HepG2 (cell line): ENCODE measurements at regions not wholly inside any gene's neighbourhood (a gene's known extent, or its start where the extent isn't known, plus 50 kb on each side); places are given as distances from the start of the nearest gene placed in this dataset.

Source experiments
- ATAC-seq: fragments of 200-7000 bp; cut with Tn5 transposase; 3 replicates; pipeline ENCODE4 v1.9.1; 2020; ENCODE audit warnings: mild to moderate bottlenecking, moderate library complexity
- BruUV-seq: library from RNA; stranded (reverse); fragments of 400-500 nt; replicated peaks from 2 replicates; lab custom pipeline; 2021; lab: Mats Ljungman, UMichigan
- CTCF ChIA-PET: fragments of 300-600 bp; formaldehyde crosslinking; extraction: SDS; loops from one replicate; lab custom pipeline; 2021; ENCODE audit warnings: low total read pairs, inconsistent platforms, low intra/inter-chr PET ratio; lab: Yijun Ruan, JAX
- POLR2A ChIA-PET: fragments of 350-600 bp; sonication (Branson Sonifier 250); formaldehyde crosslinking; loops from one replicate; lab custom pipeline; 2020; ENCODE audit warnings: antibody characterized with exemption, inconsistent platforms; lab: Yijun Ruan, JAX
- DNase-seq: peaks from one replicate; pipeline ENCODE4 v3.0.0-alpha.2; 2015; ENCODE audit warnings: low spot score
- FAIRE-seq: peaks from 3 replicates; lab custom pipeline; 2011; peaks lifted over from hg19 to GRCh38; lab: Jason Lieb, UNC
- H2AFZ ChIP-seq: one replicate; pipeline ENCODE4 v1.6.1; 2011; ENCODE audit warnings: low read length, inconsistent platforms
- H3K27ac ChIP-seq: fragments of 300-600 bp; 3 replicates; pipeline ENCODE4 v1.8.0; 2011; ENCODE audit warnings: mixed run types, mild to moderate bottlenecking, mixed read lengths, low read length, inconsistent platforms; ENCODE audit not compliant: insufficient read depth; ENCODE audit errors: extremely low read length
- H3K27me3 ChIP-seq, 2 experiments: fragments of 200-600 bp in 1 of 2; 2 replicates in 1 of 2; 3 replicates in 1 of 2; pipeline versions ENCODE4 v1.6.0 to v1.8.0; 2011; ENCODE audit warnings: low read length in 2 of 2, mild to moderate bottlenecking in 2 of 2, moderate library complexity in 2 of 2, inconsistent platforms in 1 of 2; ENCODE audit not compliant: insufficient read depth in 2 of 2, control insufficient read depth in 1 of 2
- H3K36me3 ChIP-seq, 2 experiments: fragments of 200-600 bp in 1 of 2; replicated peaks in 1 of 2; 2 replicates in 1 of 2; 3 replicates in 1 of 2; pipeline versions ENCODE4 v1.5.1 to v1.8.0; 2011; ENCODE audit warnings: low read length in 2 of 2, inconsistent platforms in 1 of 2; ENCODE audit not compliant: insufficient read depth in 2 of 2, control insufficient read depth in 1 of 2
- H3K4me1 ChIP-seq: 2 replicates; pipeline ENCODE4 v1.5.1; 2012; ENCODE audit warnings: low read length, inconsistent platforms; ENCODE audit not compliant: insufficient read depth
- H3K4me2 ChIP-seq: 2 replicates; pipeline ENCODE4 v1.6.0; 2011; ENCODE audit warnings: low read depth, low read length, inconsistent platforms
- H3K4me3 ChIP-seq, 3 experiments: fragments of 200-600 bp in 1 of 3; sonication (generic), shearing (Covaris generic) in 1 of 3; replicated peaks in 1 of 3; 2 replicates each; pipeline ENCODE4 v1.5.1; 2011 to 2016; ENCODE audit warnings: low read length in 3 of 3, inconsistent platforms in 2 of 3, low read depth in 2 of 3, mild to moderate bottlenecking in 2 of 3, control low read depth in 1 of 3, mixed read lengths in 1 of 3; ENCODE audit not compliant: insufficient read depth in 1 of 3
- H3K79me2 ChIP-seq: one replicate; pipeline ENCODE4 v1.6.1; 2011; ENCODE audit warnings: low read length, inconsistent platforms; ENCODE audit not compliant: insufficient read depth
- H3K9ac ChIP-seq: 2 replicates; pipeline ENCODE4 v1.6.0; 2011; ENCODE audit warnings: mild to moderate bottlenecking, low read depth, low read length, inconsistent platforms; ENCODE audit not compliant: insufficient read depth
- H3K9me3 ChIP-seq: 2 replicates; pipeline ENCODE4 v1.5.1; 2012; ENCODE audit warnings: mild to moderate bottlenecking, low read length
- H4K20me1 ChIP-seq: 2 replicates; pipeline ENCODE4 v1.6.0; 2011; ENCODE audit warnings: inconsistent platforms, mild to moderate bottlenecking, low read length, moderate library complexity; ENCODE audit not compliant: insufficient read depth
- AGO2 ChIP-seq: fragments of 200-400 bp; formaldehyde crosslinking; optimal IDR thresholded peaks from 2 replicates; pipeline ENCODE3; 2017; ENCODE audit warnings: mild to moderate bottlenecking, low read depth, low read length, moderate library complexity
- ATF1 ChIP-seq: IDR thresholded peaks from 2 replicates; pipeline ENCODE4 v1.6.1; 2016; ENCODE audit warnings: mild to moderate bottlenecking, control low read depth
- BHLHE40 ChIP-seq: IDR thresholded peaks from 2 replicates; pipeline ENCODE4 v1.6.1; 2011; ENCODE audit warnings: low read length, improper control_type of control experiment
- EP300 ChIP-seq, 3 experiments: sonication (generic) in 1 of 3; formaldehyde crosslinking in 1 of 3; IDR thresholded peaks; 2 replicates each; pipeline versions ENCODE4 v1.5.1 to v1.6.1; 2011 to 2020; ENCODE audit warnings: low read depth in 2 of 3, low read length in 2 of 3, borderline replicate concordance in 1 of 3, improper control_type of control experiment in 1 of 3, mild to moderate bottlenecking in 1 of 3, missing genetic modification reagents in 1 of 3, moderate library complexity in 1 of 3
- GATAD2A ChIP-seq: IDR thresholded peaks from 2 replicates; pipeline ENCODE4 v1.6.1; 2016
- GLI4 ChIP-seq: sonication (generic); formaldehyde crosslinking; IDR thresholded peaks from 2 replicates; pipeline ENCODE4 v1.5.1; 2020; ENCODE audit warnings: missing genetic modification reagents, mild to moderate bottlenecking, moderate library complexity, borderline replicate concordance
- KDM5B ChIP-seq: sonication (generic); formaldehyde crosslinking; IDR thresholded peaks from 2 replicates; pipeline ENCODE4 v1.4.0; 2020; ENCODE audit warnings: missing genetic modification reagents, mild to moderate bottlenecking, borderline replicate concordance
- KLF13 ChIP-seq: sonication (generic); formaldehyde crosslinking; IDR thresholded peaks from 2 replicates; pipeline ENCODE4 v1.4.0; 2020; ENCODE audit warnings: mild to moderate bottlenecking, missing genetic modification reagents
- NFATC3 ChIP-seq: sonication (generic); formaldehyde crosslinking; IDR thresholded peaks from 2 replicates; pipeline ENCODE4 v1.5.1; 2020; ENCODE audit warnings: mild to moderate bottlenecking, missing genetic modification reagents
- PHF8 ChIP-seq: sonication (generic); formaldehyde crosslinking; IDR thresholded peaks from 2 replicates; pipeline ENCODE4 v1.5.0; 2020; ENCODE audit warnings: missing genetic modification reagents
- SIN3B ChIP-seq: fragments of 150-350 bp; IDR thresholded peaks from 2 replicates; pipeline ENCODE4 v1.6.1; 2014; ENCODE audit warnings: low read length
- TBX2 ChIP-seq: sonication (generic); formaldehyde crosslinking; IDR thresholded peaks from 2 replicates; pipeline ENCODE4 v1.5.0; 2020; ENCODE audit warnings: missing genetic modification reagents, mild to moderate bottlenecking, borderline replicate concordance
- ZNF768 ChIP-seq: sonication (generic); formaldehyde crosslinking; IDR thresholded peaks from 2 replicates; pipeline ENCODE4 v1.4.0; 2020; ENCODE audit warnings: missing genetic modification reagents
- WGBS: methylation state at CpG from one replicate; pipeline ENCODE4 v1.1.6; 2017; ENCODE audit warnings: low lambda C conversion rate; 5-methylcytosine and 5-hydroxymethylcytosine counted together
- in situ Hi-C: cut with HindIII; loops from 2 replicates; pipeline ENCODE4 v1.10.0; 2017; ENCODE audit warnings: low pct_unique_long_range_greater_than_20kb; ENCODE audit not compliant: extremely low pct_ligation_motif_present
- intact Hi-C: fragments of 100-400 bp; cut with micrococcal nuclease; formaldehyde crosslinking; loops from one replicate; pipeline ENCODE4 v1.10.0; 2022; ENCODE audit not compliant: unreplicated experiment
- TF ChIP-seq, protein P1 (sequence below): sonication (generic); formaldehyde crosslinking; IDR thresholded peaks from 2 replicates; pipeline ENCODE4 v1.5.1; 2020; ENCODE audit warnings: mild to moderate bottlenecking, missing genetic modification reagents, borderline replicate concordance
- TF ChIP-seq, protein P2 (sequence below): sonication (generic); formaldehyde crosslinking; IDR thresholded peaks from 2 replicates; pipeline ENCODE4 v1.8.0; 2022; ENCODE audit warnings: low read depth, missing genetic modification reagents

DNA sequence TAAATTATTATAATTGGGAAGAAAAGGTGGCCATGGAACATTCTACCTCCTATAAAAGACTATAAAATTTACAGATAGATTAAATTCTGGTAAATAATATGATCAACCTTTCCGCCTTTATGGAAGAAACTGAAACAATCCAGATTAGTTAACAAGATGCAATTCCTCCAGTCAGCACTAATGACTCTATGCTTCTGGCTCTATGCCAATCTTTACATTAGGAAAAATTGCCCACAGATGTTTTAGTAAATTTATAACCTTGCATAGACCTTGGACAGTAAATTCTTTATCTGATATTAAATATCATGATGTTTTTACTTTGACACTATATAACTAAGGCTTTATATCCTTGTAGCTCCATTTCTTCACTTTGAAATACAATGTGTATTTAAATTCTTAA, 2302.5 kb downstream of the ARAP2 start:
- Histone ChIP-seq H3K79me2 (no peaks in the 10 kb centered on the region), H3K9ac (no peak overlapping the region), H3K4me3 (no peak overlapping the region), H3K27ac (no peak overlapping the region), H2AFZ (no peak overlapping the region), H3K36me3 (no peaks in the 10 kb centered on the region), H3K4me2 (no peak overlapping the region), H4K20me1 (no peaks in the 10 kb centered on the region), H3K4me1 (no peaks in the 10 kb centered on the region), H3K9me3 (peaks cover 52% of the 10 kb centered on the region), H3K27me3 (no peaks in the 10 kb centered on the region)
- intact Hi-C loops = no loop called here
- CTCF ChIA-PET = no interaction called here
- POLR2A ChIA-PET = no interaction called here
- in situ Hi-C loops = no loop called here
- WGBS = 41% methylated on average over 1 of the region's 1 CpG
- TF ChIP-seq ZNF768 (CRISPR knock-in tag) (no peak), EP300 (IDR thresholded peaks at IDR 0.05; ENCODE audit: low read depth in 2 of 2, low read length in 2 of 2) (no peak), EP300 (CRISPR knock-in tag; IDR thresholded peaks at IDR 0.05; ENCODE audit: borderline replicate concordance) (no peak), BHLHE40 (no peak), SIN3B (no peak), NFATC3 (CRISPR knock-in tag) (no peak), ATF1 (CRISPR knock-in tag) (no peak), AGO2 (no peak), PHF8 (CRISPR knock-in tag) (no peak), GLI4 (CRISPR knock-in tag) (no peak), TBX2 (no peak), KDM5B (CRISPR knock-in tag) (no peak), GATAD2A (no peak), KLF13 (no peak)
- TF ChIP-seq, protein P1, sequence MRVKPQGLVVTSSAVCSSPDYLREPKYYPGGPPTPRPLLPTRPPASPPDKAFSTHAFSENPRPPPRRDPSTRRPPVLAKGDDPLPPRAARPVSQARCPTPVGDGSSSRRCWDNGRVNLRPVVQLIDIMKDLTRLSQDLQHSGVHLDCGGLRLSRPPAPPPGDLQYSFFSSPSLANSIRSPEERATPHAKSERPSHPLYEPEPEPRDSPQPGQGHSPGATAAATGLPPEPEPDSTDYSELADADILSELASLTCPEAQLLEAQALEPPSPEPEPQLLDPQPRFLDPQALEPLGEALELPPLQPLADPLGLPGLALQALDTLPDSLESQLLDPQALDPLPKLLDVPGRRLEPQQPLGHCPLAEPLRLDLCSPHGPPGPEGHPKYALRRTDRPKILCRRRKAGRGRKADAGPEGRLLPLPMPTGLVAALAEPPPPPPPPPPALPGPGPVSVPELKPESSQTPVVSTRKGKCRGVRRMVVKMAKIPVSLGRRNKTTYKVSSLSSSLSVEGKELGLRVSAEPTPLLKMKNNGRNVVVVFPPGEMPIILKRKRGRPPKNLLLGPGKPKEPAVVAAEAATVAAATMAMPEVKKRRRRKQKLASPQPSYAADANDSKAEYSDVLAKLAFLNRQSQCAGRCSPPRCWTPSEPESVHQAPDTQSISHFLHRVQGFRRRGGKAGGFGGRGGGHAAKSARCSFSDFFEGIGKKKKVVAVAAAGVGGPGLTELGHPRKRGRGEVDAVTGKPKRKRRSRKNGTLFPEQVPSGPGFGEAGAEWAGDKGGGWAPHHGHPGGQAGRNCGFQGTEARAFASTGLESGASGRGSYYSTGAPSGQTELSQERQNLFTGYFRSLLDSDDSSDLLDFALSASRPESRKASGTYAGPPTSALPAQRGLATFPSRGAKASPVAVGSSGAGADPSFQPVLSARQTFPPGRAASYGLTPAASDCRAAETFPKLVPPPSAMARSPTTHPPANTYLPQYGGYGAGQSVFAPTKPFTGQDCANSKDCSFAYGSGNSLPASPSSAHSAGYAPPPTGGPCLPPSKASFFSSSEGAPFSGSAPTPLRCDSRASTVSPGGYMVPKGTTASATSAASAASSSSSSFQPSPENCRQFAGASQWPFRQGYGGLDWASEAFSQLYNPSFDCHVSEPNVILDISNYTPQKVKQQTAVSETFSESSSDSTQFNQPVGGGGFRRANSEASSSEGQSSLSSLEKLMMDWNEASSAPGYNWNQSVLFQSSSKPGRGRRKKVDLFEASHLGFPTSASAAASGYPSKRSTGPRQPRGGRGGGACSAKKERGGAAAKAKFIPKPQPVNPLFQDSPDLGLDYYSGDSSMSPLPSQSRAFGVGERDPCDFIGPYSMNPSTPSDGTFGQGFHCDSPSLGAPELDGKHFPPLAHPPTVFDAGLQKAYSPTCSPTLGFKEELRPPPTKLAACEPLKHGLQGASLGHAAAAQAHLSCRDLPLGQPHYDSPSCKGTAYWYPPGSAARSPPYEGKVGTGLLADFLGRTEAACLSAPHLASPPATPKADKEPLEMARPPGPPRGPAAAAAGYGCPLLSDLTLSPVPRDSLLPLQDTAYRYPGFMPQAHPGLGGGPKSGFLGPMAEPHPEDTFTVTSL (CRISPR knock-in tag) = no peak
- TF ChIP-seq, protein P2, sequence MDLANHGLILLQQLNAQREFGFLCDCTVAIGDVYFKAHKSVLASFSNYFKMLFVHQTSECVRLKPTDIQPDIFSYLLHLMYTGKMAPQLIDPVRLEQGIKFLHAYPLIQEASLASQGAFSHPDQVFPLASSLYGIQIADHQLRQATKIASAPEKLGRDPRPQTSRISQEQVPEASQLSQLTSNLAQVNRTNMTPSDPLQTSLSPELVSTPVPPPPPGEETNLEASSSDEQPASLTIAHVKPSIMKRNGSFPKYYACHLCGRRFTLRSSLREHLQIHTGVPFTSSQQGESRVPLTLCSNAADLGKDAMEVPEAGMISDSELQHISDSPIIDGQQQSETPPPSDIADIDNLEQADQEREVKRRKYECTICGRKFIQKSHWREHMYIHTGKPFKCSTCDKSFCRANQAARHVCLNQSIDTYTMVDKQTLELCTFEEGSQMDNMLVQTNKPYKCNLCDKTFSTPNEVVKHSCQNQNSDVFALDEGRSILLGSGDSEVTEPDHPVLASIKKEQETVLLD (CRISPR knock-in tag) = no peak
- ATAC-seq (no peak), DNase-seq (no peak), FAIRE-seq (no peak)
- no TSS peak for BruUV-seq
